Ishikawa (cell line): ENCODE measurements at regions not wholly inside any gene's neighbourhood (a gene's known extent, or its start where the extent isn't known, plus 50 kb on each side); places are given as distances from the start of the nearest gene placed in this dataset.

Experiments
- CREB1 ChIP-seq: IDR thresholded peaks from 2 replicates; pipeline ENCODE4 v1.6.1; 2012; ENCODE audit warnings: low read depth
- EP300 ChIP-seq: IDR thresholded peaks from 2 replicates; pipeline ENCODE4 v1.6.1; 2012; ENCODE audit warnings: borderline replicate concordance

- TF ChIP-seq CREB1 = no peak
- no peak for TF ChIP-seq EP300
These were observed 308.9 kb upstream of the LRRTM4 start for GRCh38 chr2:77831060-77831459.
